HG03066 (cell line): ENCODE measurements at regions not wholly inside any gene's neighbourhood (a gene's known extent, or its start where the extent isn't known, plus 50 kb on each side); places are given as distances from the start of the nearest gene placed in this dataset.
"Not testable (repeated sequence)": the region's sequence is repeated elsewhere in the genome, so short reads cannot be mapped to it uniquely, and the experiment has no call there.

ENCODE experiments used
- ATAC-seq: cut with Tn5 transposase; IDR thresholded peaks from one replicate; pipeline ENCODE4 v1.9.1; 2021; ENCODE audit warnings: low read depth; ENCODE audit not compliant: unreplicated experiment

- no peak for ATAC-seq
These were observed 283.8 kb upstream of the FRG2C start for GRCh38 chr3:75380276-75380771.

GRCh38 chr3:75384016-75384415 lies 280.1 kb upstream of the FRG2C start:
- ATAC-seq: not testable (repeated sequence)

- ATAC-seq: not testable (repeated sequence)
These were observed 275.5 kb upstream of the FRG2C start for GRCh38 chr3:75388486-75389124.

- not testable (repeated sequence) for ATAC-seq
These were observed 270.8 kb upstream of the FRG2C start for GRCh38 chr3:75393288-75393694.

- not testable (repeated sequence) for ATAC-seq
These were observed 270.0 kb upstream of the FRG2C start for GRCh38 chr3:75394102-75394501.

- not testable (repeated sequence) for ATAC-seq
These were observed 269.4 kb upstream of the FRG2C start for GRCh38 chr3:75394562-75395360.

- no peak for ATAC-seq
These were observed 268.4 kb upstream of the FRG2C start for GRCh38 chr3:75395580-75396315.

- ATAC-seq: no peak
These were observed 267.8 kb upstream of the FRG2C start for GRCh38 chr3:75396316-75396802.

GRCh38 chr3:75397486-75397885 lies 266.6 kb upstream of the FRG2C start:
- not testable (repeated sequence) for ATAC-seq

GRCh38 chr3:75422101-75422945 lies 241.8 kb upstream of the FRG2C start:
- not testable (repeated sequence) for ATAC-seq

GRCh38 chr3:75425379-75425778 lies 238.7 kb upstream of the FRG2C start:
- ATAC-seq: not testable (repeated sequence)

- not testable (repeated sequence) for ATAC-seq
These were observed 236.6 kb upstream of the FRG2C start for GRCh38 chr3:75427486-75427885.

- ATAC-seq: not testable (repeated sequence)
These were observed 236.2 kb upstream of the FRG2C start for GRCh38 chr3:75427906-75428305.

GRCh38 chr3:75429561-75430220 lies 234.4 kb upstream of the FRG2C start:
- ATAC-seq: not testable (repeated sequence)

- ATAC-seq: not testable (repeated sequence)
These were observed 233.7 kb upstream of the FRG2C start for GRCh38 chr3:75430406-75430805.

- ATAC-seq: not testable (repeated sequence)
These were observed 233.0 kb upstream of the FRG2C start for GRCh38 chr3:75431120-75431519.

- ATAC-seq: not testable (repeated sequence)
These were observed 231.7 kb upstream of the FRG2C start for GRCh38 chr3:75432466-75432865.

- ATAC-seq: not testable (repeated sequence)
These were observed 231.2 kb upstream of the FRG2C start for GRCh38 chr3:75432885-75433284.

- not testable (repeated sequence) for ATAC-seq
These were observed 230.8 kb upstream of the FRG2C start for GRCh38 chr3:75433295-75433694.
